IMR-90 (cell line): ENCODE measurements at regions not wholly inside any gene's neighbourhood (a gene's known extent, or its start where the extent isn't known, plus 50 kb on each side); places are given as distances from the start of the nearest gene placed in this dataset.

Experiments used
- ATAC-seq: fragments of 200-7000 bp; cut with Tn5 transposase; 2 replicates; pipeline ENCODE4 v1.9.1; 2020; ENCODE audit warnings: low read depth, mild to moderate bottlenecking, moderate library complexity
- BruUV-seq: library from RNA; stranded (reverse); fragments of 400-500 nt; replicated peaks from 2 replicates; lab custom pipeline; 2021; lab: Mats Ljungman, UMichigan
- CTCF ChIA-PET: fragments of 300-600 bp; formaldehyde crosslinking; extraction: SDS; loops from one replicate; lab custom pipeline; 2021; ENCODE audit warnings: antibody characterized with exemption; lab: Yijun Ruan, JAX
- POLR2A ChIA-PET: fragments of 300-600 bp; sonication (Branson Sonifier 250); formaldehyde crosslinking; loops from one replicate; lab custom pipeline; 2022; ENCODE audit warnings: antibody characterized with exemption; ENCODE audit not compliant: unreplicated experiment; lab: Charles Lee
- DNase-seq: peaks from one replicate; pipeline ENCODE4 v3.0.0; 2013
- H2AFZ ChIP-seq: replicated peaks from 2 replicates; pipeline ENCODE3; 2013; ENCODE audit warnings: low read length, mild to moderate bottlenecking; ENCODE audit not compliant: poor library complexity
- H2AK5ac ChIP-seq: 2 replicates; pipeline ENCODE4 v1.6.1; 2013; ENCODE audit warnings: low read depth, low read length, inconsistent platforms
- H2AK9ac ChIP-seq: replicated peaks from 2 replicates; pipeline ENCODE3; 2013; ENCODE audit warnings: mild to moderate bottlenecking, low read depth, low read length, moderate library complexity; ENCODE audit not compliant: poor library complexity
- H2BK120ac ChIP-seq: 2 replicates; pipeline ENCODE4 v1.6.1; 2013; ENCODE audit warnings: low read depth, low read length, inconsistent platforms
- H2BK15ac ChIP-seq: 3 replicates; pipeline ENCODE4 v1.6.1; 2013; ENCODE audit warnings: low read depth, low read length, inconsistent platforms
- H2BK20ac ChIP-seq: 2 replicates; pipeline ENCODE4 v1.6.1; 2013; ENCODE audit warnings: low read depth, mild to moderate bottlenecking, inconsistent platforms, low read length, moderate library complexity
- H2BK5ac ChIP-seq: 2 replicates; pipeline ENCODE4 v1.6.1; 2013; ENCODE audit warnings: mild to moderate bottlenecking, low read depth, low read length, inconsistent platforms; ENCODE audit not compliant: poor library complexity, severe bottlenecking
- H3K14ac ChIP-seq: replicated peaks from 2 replicates; pipeline ENCODE4 v1.6.1; 2013; ENCODE audit warnings: low read depth, low read length, inconsistent platforms
- H3K18ac ChIP-seq: 2 replicates; pipeline ENCODE4 v1.6.1; 2013; ENCODE audit warnings: low read depth, low read length, control low read depth
- H3K23ac ChIP-seq: 2 replicates; pipeline ENCODE4 v1.6.1; 2013; ENCODE audit warnings: low read depth, low read length, inconsistent platforms
- H3K27ac ChIP-seq: 2 replicates; pipeline ENCODE4 v1.5.1; 2013; ENCODE audit warnings: mild to moderate bottlenecking, control low read depth, low read length; ENCODE audit not compliant: insufficient read depth
- H3K27me3 ChIP-seq: 2 replicates; pipeline ENCODE4 v1.6.1; 2013; ENCODE audit warnings: low read length; ENCODE audit not compliant: control insufficient read depth, insufficient read depth
- H3K36me3 ChIP-seq: 2 replicates; pipeline ENCODE4 v1.6.1; 2013; ENCODE audit warnings: low read length, mixed read lengths; ENCODE audit not compliant: control insufficient read depth, insufficient read depth
- H3K4ac ChIP-seq: 2 replicates; pipeline ENCODE4 v1.6.1; 2013; ENCODE audit warnings: low read depth, low read length, inconsistent platforms
- H3K4me1 ChIP-seq: 2 replicates; pipeline ENCODE4 v1.6.1; 2013; ENCODE audit warnings: low read length, mixed read lengths; ENCODE audit not compliant: control insufficient read depth, insufficient read depth
- H3K4me2 ChIP-seq: 2 replicates; pipeline ENCODE4 v1.6.1; 2013; ENCODE audit warnings: low read depth, mild to moderate bottlenecking, control low read depth, low read length, moderate library complexity
- H3K4me3 ChIP-seq: 2 replicates; pipeline ENCODE4 v1.5.1; 2013; ENCODE audit warnings: low read depth, mild to moderate bottlenecking, control low read depth, low read length, moderate library complexity; ENCODE audit not compliant: insufficient read depth
- H3K56ac ChIP-seq: 2 replicates; pipeline ENCODE4 v1.6.1; 2013; ENCODE audit warnings: low read length, inconsistent platforms; ENCODE audit not compliant: insufficient read depth; ENCODE audit errors: extremely low read depth
- H3K79me1 ChIP-seq, 2 experiments: 2 replicates each; pipeline ENCODE4 v1.6.1; 2013; ENCODE audit warnings: low read length in 2 of 2, inconsistent platforms in 1 of 2, low read depth in 1 of 2
- H3K9ac ChIP-seq: 2 replicates; pipeline ENCODE4 v1.6.1; 2013; ENCODE audit warnings: low read depth, low read length, control low read depth
- H3K9me1 ChIP-seq: 2 replicates; pipeline ENCODE4 v1.6.1; 2013; ENCODE audit warnings: low read length, inconsistent platforms; ENCODE audit not compliant: insufficient read depth
- H3K9me3 ChIP-seq: 2 replicates; pipeline ENCODE4 v1.6.1; 2013; ENCODE audit warnings: low read length; ENCODE audit not compliant: control insufficient read depth, insufficient read depth
- H4K20me1 ChIP-seq: 2 replicates; pipeline ENCODE4 v1.6.1; 2013; ENCODE audit warnings: low read length, inconsistent platforms; ENCODE audit not compliant: insufficient read depth
- H4K5ac ChIP-seq: 2 replicates; pipeline ENCODE4 v1.6.1; 2013; ENCODE audit warnings: mild to moderate bottlenecking, low read depth, low read length, control low read depth
- H4K8ac ChIP-seq, 2 experiments: 2 replicates each; pipeline ENCODE4 v1.6.1; 2013; ENCODE audit warnings: low read depth in 2 of 2, low read length in 2 of 2, control low read depth in 1 of 2, inconsistent platforms in 1 of 2
- H4K91ac ChIP-seq: 2 replicates; pipeline ENCODE4 v1.6.1; 2013; ENCODE audit warnings: low read depth, low read length, inconsistent platforms; ENCODE audit not compliant: insufficient read depth
- BHLHE40 ChIP-seq: fragments of 150-350 bp; IDR thresholded peaks from 2 replicates; pipeline ENCODE4 v1.6.1; 2016; ENCODE audit warnings: mild to moderate bottlenecking, low read depth, low read length
- MAFK ChIP-seq: IDR thresholded peaks from 2 replicates; pipeline ENCODE4 v1.6.1; 2012; ENCODE audit warnings: low read depth, low read length, improper control_type of control experiment
- NFE2L2 ChIP-seq: fragments of 150-350 bp; IDR thresholded peaks from 2 replicates; pipeline ENCODE4 v1.6.1; 2016; ENCODE audit warnings: low read depth, mild to moderate bottlenecking, low read length
- RAD21 ChIP-seq: IDR thresholded peaks from 2 replicates; pipeline ENCODE4 v1.6.1; 2012; ENCODE audit warnings: low read length, improper control_type of control experiment
- SMC3 ChIP-seq: fragments of 150-350 bp; IDR thresholded peaks from 2 replicates; pipeline ENCODE4 v1.6.1; 2016; ENCODE audit warnings: low read depth, mild to moderate bottlenecking, antibody characterized with exemption, low read length, moderate library complexity
- WGBS, 2 experiments: methylation state at CpG; one replicate each; pipeline versions ENCODE4 v1.1.5 to v1.1.7; 2013; ENCODE audit warnings: missing lambda C conversion rate in 2 of 2; ENCODE audit not compliant: insufficient read length in 1 of 2; ENCODE audit errors: extremely low coverage in 2 of 2; 5-methylcytosine and 5-hydroxymethylcytosine counted together
- dilution Hi-C: fragments of 300-500 bp; cut with HindIII; formaldehyde crosslinking; loops from one replicate; pipeline ENCODE4 v1.14.3; 2018; ENCODE audit warnings: low sequenced_read_pairs; ENCODE audit not compliant: unreplicated experiment
- in situ Hi-C: fragments of 300-500 bp; cut with MboI; formaldehyde crosslinking; loops from 3 replicates; pipeline ENCODE4 v1.14.3; 2019; ENCODE audit warnings: low sequenced_read_pairs, inconsistent platforms, mixed read lengths
- intact Hi-C: fragments of 100-400 bp; cut with micrococcal nuclease; formaldehyde crosslinking; loops from 2 replicates; pipeline ENCODE4 v1.10.0; 2022
- TF ChIP-seq, protein P1 (sequence below): fragments of 150-350 bp; IDR thresholded peaks from 2 replicates; pipeline ENCODE4 v1.6.1; 2017; ENCODE audit warnings: mild to moderate bottlenecking, antibody characterized with exemption, low read length, low read depth
- TF ChIP-seq, protein P2 (sequence below): fragments of 150-350 bp; IDR thresholded peaks from 2 replicates; pipeline ENCODE4 v1.6.1; 2016; ENCODE audit warnings: low read depth, mild to moderate bottlenecking, low read length, moderate library complexity, borderline replicate concordance
- TF ChIP-seq, protein P3 (sequence below): conservative IDR thresholded peaks from 2 replicates; pipeline ENCODE4 v1.5.1; 2012; ENCODE audit warnings: mild to moderate bottlenecking, low read depth, low read length, improper control_type of control experiment

DNA sequence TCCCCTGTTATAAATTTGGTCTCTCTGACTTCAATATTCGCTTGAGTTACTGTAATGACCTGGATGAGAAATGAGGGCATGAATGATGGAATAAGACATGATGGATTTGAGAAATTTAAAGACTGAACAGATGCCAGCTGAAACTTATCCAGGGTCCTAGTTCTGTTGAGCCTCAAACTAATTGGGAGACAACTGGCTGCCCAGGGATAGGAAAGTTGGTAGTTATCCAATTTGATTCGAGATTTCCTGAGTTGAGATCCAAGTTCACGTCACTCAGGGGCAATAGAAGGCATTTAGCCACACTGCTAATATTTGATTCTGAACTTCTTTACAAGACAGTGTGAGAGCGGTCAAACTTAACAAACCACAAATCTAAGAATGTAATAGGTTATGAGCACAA, 159.0 kb upstream of the CXCL13 start:
- H2AK9ac ChIP-seq, result no peak overlapping the region
- H3K14ac ChIP-seq, result no peak overlapping the region
- no peak overlapping the region for H3K4me3 ChIP-seq
- H3K4ac ChIP-seq, result no peak overlapping the region
- no peak overlapping the region for H4K8ac ChIP-seq
- ChIA-PET POLR2A (no interaction called here), CTCF (no interaction called here)
- H2AK5ac ChIP-seq, result no peak overlapping the region
- no peak overlapping the region for H3K4me2 ChIP-seq
- no peak overlapping the region for H2BK20ac ChIP-seq
- ATAC-seq, result no peak
- no peak overlapping the region for H2BK5ac ChIP-seq
- H3K9me3 ChIP-seq, result no peaks in the 10 kb centered on the region
- no peak overlapping the region for H3K23ac ChIP-seq
- H3K27ac ChIP-seq, result no peak overlapping the region
- H3K4me1 ChIP-seq, result no peaks in the 10 kb centered on the region
- TF ChIP-seq, protein P1, sequence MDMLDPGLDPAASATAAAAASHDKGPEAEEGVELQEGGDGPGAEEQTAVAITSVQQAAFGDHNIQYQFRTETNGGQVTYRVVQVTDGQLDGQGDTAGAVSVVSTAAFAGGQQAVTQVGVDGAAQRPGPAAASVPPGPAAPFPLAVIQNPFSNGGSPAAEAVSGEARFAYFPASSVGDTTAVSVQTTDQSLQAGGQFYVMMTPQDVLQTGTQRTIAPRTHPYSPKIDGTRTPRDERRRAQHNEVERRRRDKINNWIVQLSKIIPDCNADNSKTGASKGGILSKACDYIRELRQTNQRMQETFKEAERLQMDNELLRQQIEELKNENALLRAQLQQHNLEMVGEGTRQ, result no peak
- TF ChIP-seq MAFK (no peak), NFE2L2 (no peak), BHLHE40 (no peak), RAD21 (no peak), SMC3 (no peak)
- TF ChIP-seq, protein P2, sequence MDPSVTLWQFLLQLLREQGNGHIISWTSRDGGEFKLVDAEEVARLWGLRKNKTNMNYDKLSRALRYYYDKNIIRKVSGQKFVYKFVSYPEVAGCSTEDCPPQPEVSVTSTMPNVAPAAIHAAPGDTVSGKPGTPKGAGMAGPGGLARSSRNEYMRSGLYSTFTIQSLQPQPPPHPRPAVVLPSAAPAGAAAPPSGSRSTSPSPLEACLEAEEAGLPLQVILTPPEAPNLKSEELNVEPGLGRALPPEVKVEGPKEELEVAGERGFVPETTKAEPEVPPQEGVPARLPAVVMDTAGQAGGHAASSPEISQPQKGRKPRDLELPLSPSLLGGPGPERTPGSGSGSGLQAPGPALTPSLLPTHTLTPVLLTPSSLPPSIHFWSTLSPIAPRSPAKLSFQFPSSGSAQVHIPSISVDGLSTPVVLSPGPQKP, result no peak
- TF ChIP-seq, protein P3, sequence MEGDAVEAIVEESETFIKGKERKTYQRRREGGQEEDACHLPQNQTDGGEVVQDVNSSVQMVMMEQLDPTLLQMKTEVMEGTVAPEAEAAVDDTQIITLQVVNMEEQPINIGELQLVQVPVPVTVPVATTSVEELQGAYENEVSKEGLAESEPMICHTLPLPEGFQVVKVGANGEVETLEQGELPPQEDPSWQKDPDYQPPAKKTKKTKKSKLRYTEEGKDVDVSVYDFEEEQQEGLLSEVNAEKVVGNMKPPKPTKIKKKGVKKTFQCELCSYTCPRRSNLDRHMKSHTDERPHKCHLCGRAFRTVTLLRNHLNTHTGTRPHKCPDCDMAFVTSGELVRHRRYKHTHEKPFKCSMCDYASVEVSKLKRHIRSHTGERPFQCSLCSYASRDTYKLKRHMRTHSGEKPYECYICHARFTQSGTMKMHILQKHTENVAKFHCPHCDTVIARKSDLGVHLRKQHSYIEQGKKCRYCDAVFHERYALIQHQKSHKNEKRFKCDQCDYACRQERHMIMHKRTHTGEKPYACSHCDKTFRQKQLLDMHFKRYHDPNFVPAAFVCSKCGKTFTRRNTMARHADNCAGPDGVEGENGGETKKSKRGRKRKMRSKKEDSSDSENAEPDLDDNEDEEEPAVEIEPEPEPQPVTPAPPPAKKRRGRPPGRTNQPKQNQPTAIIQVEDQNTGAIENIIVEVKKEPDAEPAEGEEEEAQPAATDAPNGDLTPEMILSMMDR, result no peak
- intact Hi-C loops, result no loop called here
- H2AFZ ChIP-seq, result no peak overlapping the region
- dilution Hi-C loops, result no loop called here
- no peaks in the 10 kb centered on the region for H3K36me3 ChIP-seq
- H2BK120ac ChIP-seq, result no peak overlapping the region
- no peak overlapping the region for H2BK15ac ChIP-seq
- in situ Hi-C loops, result no loop called here
- H4K5ac ChIP-seq, result no peak overlapping the region
- no CpG with 5 or more reads among the region's 4 CpGs for WGBS, 2 experiments
- H3K18ac ChIP-seq, result no peak overlapping the region
- H4K91ac ChIP-seq, result no peak overlapping the region
- DNase-seq, result no peak
- H3K27me3 ChIP-seq, result no peaks in the 10 kb centered on the region
- H3K9ac ChIP-seq, result no peak overlapping the region
- no peak overlapping the region for H3K56ac ChIP-seq
- no TSS peak for BruUV-seq
- no peaks in the 10 kb centered on the region for H4K20me1 ChIP-seq
- H3K79me1 ChIP-seq, result no peaks in the 10 kb centered on the region
- H3K9me1 ChIP-seq, result no peaks in the 10 kb centered on the region
